HL-60 (cell line): ENCODE measurements at regions not wholly inside any gene's neighbourhood (a gene's known extent, or its start where the extent isn't known, plus 50 kb on each side); places are given as distances from the start of the nearest gene placed in this dataset.

Experiments used
- DNase-seq, 2 experiments: peaks; one replicate each; pipeline ENCODE4 v3.0.0-alpha.2; 2010 to 2020; ENCODE audit warnings: low read depth in 1 of 2, low spot score in 1 of 2
- H3K27ac ChIP-seq: fragments of 250-450 bp; sonication (Bioruptor Pico); replicated peaks from 2 replicates; pipeline ENCODE4 v1.5.1; 2020; ENCODE audit warnings: mild to moderate bottlenecking, moderate library complexity
- H3K27me3 ChIP-seq: fragments of 250-450 bp; sonication (Bioruptor Pico); 2 replicates; pipeline ENCODE4 v1.5.1; 2021; ENCODE audit warnings: mild to moderate bottlenecking, moderate library complexity; ENCODE audit not compliant: insufficient read depth, poor library complexity, severe bottlenecking
- H3K4me3 ChIP-seq: replicated peaks from 2 replicates; pipeline ENCODE4 v1.5.1; 2011; ENCODE audit warnings: mild to moderate bottlenecking, control low read depth, low read length; ENCODE audit not compliant: insufficient read depth
- CTCF ChIP-seq: IDR thresholded peaks from one replicate; pipeline ENCODE4 v1.5.1; 2011; ENCODE audit warnings: low read length, control low read depth, inconsistent platforms; ENCODE audit not compliant: insufficient read depth
- GABPA ChIP-seq: IDR thresholded peaks from 2 replicates; pipeline ENCODE4 v1.6.1; 2012; ENCODE audit warnings: low read depth
- POLR2AphosphoS5 ChIP-seq: IDR thresholded peaks from 2 replicates; pipeline ENCODE4 v1.6.1; 2012; ENCODE audit warnings: low read depth
- REST ChIP-seq: IDR thresholded peaks from 2 replicates; pipeline ENCODE4 v1.6.1; 2012; ENCODE audit warnings: low read depth; ENCODE audit not compliant: insufficient replicate concordance
- SPI1 ChIP-seq: IDR thresholded peaks from 2 replicates; pipeline ENCODE4 v1.6.1; 2012; ENCODE audit warnings: low read depth, mild to moderate bottlenecking, borderline replicate concordance

DNA sequence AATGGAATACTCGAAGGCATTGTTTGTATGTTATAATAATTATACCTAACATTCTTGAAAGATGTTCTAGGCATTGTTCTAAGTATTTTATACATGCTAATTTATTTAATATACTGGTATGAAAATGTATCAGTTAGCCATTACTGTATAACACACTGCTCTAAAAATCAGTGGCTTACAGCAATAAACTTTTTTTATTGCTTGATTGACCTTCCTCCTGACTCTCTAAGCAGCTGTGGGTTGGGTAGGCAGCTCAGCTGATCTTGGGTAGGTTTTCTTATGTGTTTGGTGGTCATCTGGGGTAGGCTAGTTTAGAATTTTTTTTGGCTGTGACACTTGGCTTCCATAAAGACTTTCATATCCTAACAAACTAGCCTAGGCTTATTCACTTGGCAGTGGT is 100.2 kb upstream of the SYT6 start:
- Histone ChIP-seq H3K27me3 (peaks cover 4% of the 10 kb centered on the region), H3K4me3 (no peak overlapping the region), H3K27ac (no peak overlapping the region)
- TF ChIP-seq SPI1 (no peak), CTCF (no peak), POLR2AphosphoS5 (no peak), GABPA (no peak)
- DNase-seq, result no peak

DNA sequence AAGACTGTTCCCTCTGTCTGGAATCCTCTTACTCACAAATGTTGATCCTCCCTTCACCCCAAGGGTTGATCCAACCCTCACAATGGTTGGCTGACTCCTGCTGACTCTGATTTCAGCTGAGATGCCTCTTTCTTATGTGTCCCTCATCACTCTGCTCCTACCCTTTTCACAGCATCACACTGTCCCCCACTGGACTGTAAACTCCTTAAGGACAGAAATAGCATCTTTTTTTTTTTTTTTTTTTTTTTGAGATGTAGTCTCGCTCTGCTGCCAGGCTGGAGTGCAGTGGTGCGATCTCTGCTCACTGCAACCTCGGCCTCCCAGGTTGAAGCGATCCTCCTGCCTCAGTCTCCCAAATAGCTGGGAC is 97.9 kb upstream of the SYT6 start:
- TF ChIP-seq CTCF (no peak), POLR2AphosphoS5 (no peak), REST (no peak), GABPA (no peak), SPI1 (no peak)
- no peak overlapping the region for H3K4me3 ChIP-seq
- peaks cover 4% of the 10 kb centered on the region for H3K27me3 ChIP-seq
- no peak for DNase-seq
- no peak overlapping the region for H3K27ac ChIP-seq

- peaks cover 4% of the 10 kb centered on the region for H3K27me3 ChIP-seq
Measured at GRCh38 chr1:114250683-114251572, 97.3 kb upstream of the SYT6 start.

More at GRCh38 chr1:114250683-114251572, 97.3 kb upstream of the SYT6 start:
- no peak for DNase-seq
- Histone ChIP-seq H3K27ac (no peak overlapping the region), H3K4me3 (no peak overlapping the region)
- no peak for TF ChIP-seq CTCF
- no peak for TF ChIP-seq POLR2AphosphoS5
- TF ChIP-seq SPI1, result no peak
- no peak for TF ChIP-seq GABPA
- no peak for TF ChIP-seq REST
